ENCODE measurements at regions not wholly inside any gene's neighbourhood (a gene's known extent, or its start where the extent isn't known, plus 50 kb on each side); places are given as distances from the start of the nearest gene placed in this dataset.

- TF ChIP-seq TAF1 (IDR thresholded peaks at IDR 0.05; ENCODE audit: low read depth) (no peak), CEBPB (IDR thresholded peaks at IDR 0.05) (no peak), RAD21 (IDR thresholded peaks at IDR 0.05; ENCODE audit: low read depth) (no peak), EGR1 (IDR thresholded peaks at IDR 0.05) (no peak), NFIC (IDR thresholded peaks at IDR 0.05) (peak; percentile 39; the same call in 1 of the 2 replicates), ZBTB7A (IDR thresholded peaks at IDR 0.05; ENCODE audit: low read depth) (no peak)
These were observed 215.1 kb upstream of the ARRDC3 start for GRCh38 chr5:91598216-91598615.

- TF ChIP-seq TCF12 (IDR thresholded peaks at IDR 0.05; ENCODE audit: low read depth) (no peak), TEAD4 (IDR thresholded peaks at IDR 0.05) (no peak)
These were observed 212.3 kb upstream of the ARRDC3 start for GRCh38 chr5:91595424-91595823.

GRCh38 chr5:91591076-91591475 is 208.0 kb upstream of the ARRDC3 start:
- no peak for TF ChIP-seq TEAD4 (IDR thresholded peaks at IDR 0.05)
- TF ChIP-seq, protein P1, sequence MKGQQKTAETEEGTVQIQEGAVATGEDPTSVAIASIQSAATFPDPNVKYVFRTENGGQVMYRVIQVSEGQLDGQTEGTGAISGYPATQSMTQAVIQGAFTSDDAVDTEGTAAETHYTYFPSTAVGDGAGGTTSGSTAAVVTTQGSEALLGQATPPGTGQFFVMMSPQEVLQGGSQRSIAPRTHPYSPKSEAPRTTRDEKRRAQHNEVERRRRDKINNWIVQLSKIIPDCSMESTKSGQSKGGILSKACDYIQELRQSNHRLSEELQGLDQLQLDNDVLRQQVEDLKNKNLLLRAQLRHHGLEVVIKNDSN (IDR thresholded peaks at IDR 0.05) = peak; percentile 11; the same call in 1 of the 2 replicates
- no peak for TF ChIP-seq RAD21 (IDR thresholded peaks at IDR 0.05; ENCODE audit: low read depth)

DNA sequence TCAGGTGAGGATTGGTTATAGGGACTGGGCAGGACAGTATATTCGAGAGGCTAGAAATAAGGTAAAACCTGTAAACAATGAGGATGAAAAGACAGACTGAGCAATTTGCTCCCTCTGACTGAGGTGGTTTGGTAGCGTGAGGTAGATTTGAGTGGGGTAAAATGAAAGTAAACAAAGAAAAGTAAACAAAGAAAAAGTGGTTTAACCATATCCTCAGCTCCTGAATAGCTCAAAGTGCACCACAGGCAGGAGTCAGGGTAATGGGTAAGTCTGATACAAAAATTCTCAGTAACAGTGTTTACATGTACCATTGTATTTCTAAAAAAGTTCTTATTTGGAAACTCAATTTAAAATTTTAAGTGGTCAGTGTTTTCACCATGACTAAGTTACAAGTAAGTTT is 203.1 kb upstream of the ARRDC3 start:
- TF ChIP-seq EGR1 (IDR thresholded peaks at IDR 0.05) (no peak), EP300 (IDR thresholded peaks at IDR 0.05; ENCODE audit: borderline replicate concordance) (no peak), TEAD4 (IDR thresholded peaks at IDR 0.05) (no peak), CEBPB (IDR thresholded peaks at IDR 0.05) (no peak), NFIC (IDR thresholded peaks at IDR 0.05) (no peak), YY1 (IDR thresholded peaks at IDR 0.05; ENCODE audit: low read depth) (no peak), ZBTB7A (IDR thresholded peaks at IDR 0.05; ENCODE audit: low read depth) (no peak)
- TF ChIP-seq, protein P1 (IDR thresholded peaks at IDR 0.05) = no peak
- TF ChIP-seq, protein P2, sequence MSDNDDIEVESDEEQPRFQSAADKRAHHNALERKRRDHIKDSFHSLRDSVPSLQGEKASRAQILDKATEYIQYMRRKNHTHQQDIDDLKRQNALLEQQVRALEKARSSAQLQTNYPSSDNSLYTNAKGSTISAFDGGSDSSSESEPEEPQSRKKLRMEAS (IDR thresholded peaks at IDR 0.05) = no peak

DNA sequence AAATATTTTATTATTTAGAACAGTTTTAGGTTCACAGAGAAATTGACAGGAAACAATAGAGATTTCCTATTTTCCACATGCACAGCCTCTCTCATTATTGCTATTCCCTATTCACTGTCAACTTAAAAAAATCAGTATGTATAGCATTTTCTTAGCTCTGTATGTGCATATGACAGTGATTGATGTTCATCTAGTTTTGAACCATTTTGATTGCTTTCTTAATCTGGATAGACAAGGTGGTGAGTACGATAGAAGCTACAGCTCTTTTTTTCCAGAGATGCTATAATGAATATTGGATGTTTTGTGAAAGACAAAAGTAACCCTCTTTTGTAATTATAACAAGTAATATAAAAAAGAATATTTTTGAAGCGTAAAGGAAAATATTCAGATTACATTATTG is 201.2 kb upstream of the ARRDC3 start:
- no peak for TF ChIP-seq FOXM1 (IDR thresholded peaks at IDR 0.05; ENCODE audit: borderline replicate concordance, low read depth)
- TF ChIP-seq TCF12 (IDR thresholded peaks at IDR 0.05; ENCODE audit: low read depth) = no peak
- no peak for TF ChIP-seq CREB1 (IDR thresholded peaks at IDR 0.05; ENCODE audit: low read depth)
- TF ChIP-seq TAF1 (IDR thresholded peaks at IDR 0.05; ENCODE audit: low read depth) = no peak
- no peak for TF ChIP-seq TEAD4 (IDR thresholded peaks at IDR 0.05)
- TF ChIP-seq EGR1 (IDR thresholded peaks at IDR 0.05) = no peak
- TF ChIP-seq, protein P2 (IDR thresholded peaks at IDR 0.05) = no peak
- TF ChIP-seq, protein P1 (IDR thresholded peaks at IDR 0.05) = no peak
- TF ChIP-seq YY1 (IDR thresholded peaks at IDR 0.05; ENCODE audit: low read depth) = no peak
- no peak for TF ChIP-seq ZBTB7A (IDR thresholded peaks at IDR 0.05; ENCODE audit: low read depth)

GRCh38 chr5:91562922-91563321 is 179.8 kb upstream of the ARRDC3 start:
- TF ChIP-seq FOXM1 (IDR thresholded peaks at IDR 0.05; ENCODE audit: borderline replicate concordance, low read depth) (no peak), CREB1 (IDR thresholded peaks at IDR 0.05; ENCODE audit: low read depth) (no peak), EP300 (IDR thresholded peaks at IDR 0.05; ENCODE audit: borderline replicate concordance) (no peak), TCF12 (IDR thresholded peaks at IDR 0.05; ENCODE audit: low read depth) (no peak), YY1 (IDR thresholded peaks at IDR 0.05; ENCODE audit: low read depth) (no peak), NFIC (IDR thresholded peaks at IDR 0.05) (no peak), CEBPB (IDR thresholded peaks at IDR 0.05) (no peak), EGR1 (IDR thresholded peaks at IDR 0.05) (no peak)
- TF ChIP-seq, protein P2 (IDR thresholded peaks at IDR 0.05) = no peak

- no peak for TF ChIP-seq NFIC (IDR thresholded peaks at IDR 0.05)
- TF ChIP-seq CEBPB (IDR thresholded peaks at IDR 0.05) = no peak
- TF ChIP-seq, protein P2 (IDR thresholded peaks at IDR 0.05) = no peak
- no peak for TF ChIP-seq YY1 (IDR thresholded peaks at IDR 0.05; ENCODE audit: low read depth)
- TF ChIP-seq, protein P1 (IDR thresholded peaks at IDR 0.05) = no peak
- no peak for TF ChIP-seq TAF1 (IDR thresholded peaks at IDR 0.05; ENCODE audit: low read depth)
- no peak for TF ChIP-seq REST (IDR thresholded peaks at IDR 0.05; ENCODE audit: low read depth)
- no peak for TF ChIP-seq EP300 (IDR thresholded peaks at IDR 0.05; ENCODE audit: borderline replicate concordance)
- TF ChIP-seq CREB1 (IDR thresholded peaks at IDR 0.05; ENCODE audit: low read depth) = no peak
- no peak for TF ChIP-seq ZBTB7A (IDR thresholded peaks at IDR 0.05; ENCODE audit: low read depth)
- TF ChIP-seq TEAD4 (IDR thresholded peaks at IDR 0.05) = no peak
- no peak for TF ChIP-seq FOXM1 (IDR thresholded peaks at IDR 0.05; ENCODE audit: borderline replicate concordance, low read depth)
- TF ChIP-seq RAD21 (IDR thresholded peaks at IDR 0.05; ENCODE audit: low read depth) = no peak
- no peak for TF ChIP-seq EGR1 (IDR thresholded peaks at IDR 0.05)
- TF ChIP-seq TCF12 (IDR thresholded peaks at IDR 0.05; ENCODE audit: low read depth) = no peak
These were observed 158.6 kb upstream of the ARRDC3 start for GRCh38 chr5:91541696-91542095.
